ENCODE measurements at regions not wholly inside any gene's neighbourhood (a gene's known extent, or its start where the extent isn't known, plus 50 kb on each side); places are given as distances from the start of the nearest gene placed in this dataset.

GRCh38 chr9:82438581-82438980, 450.0 kb downstream of the SPATA31D1 start:
- DNase-seq (ENCODE audit: low read depth, low spot score) (no peak), ATAC-seq (no peak)
- Histone ChIP-seq H3K27me3 (ENCODE audit: insufficient read depth, low read length) (no peaks in the 10 kb centered on the region), H3K27ac (ENCODE audit: low read depth, low read length) (no peak overlapping the region), H3K9me2 (ENCODE audit: insufficient read depth) (no peaks in the 10 kb centered on the region), H3K4me2 (ENCODE audit: low read length) (no peak overlapping the region), H4K20me1 (ENCODE audit: insufficient read depth) (no peaks in the 10 kb centered on the region), H3K4me3 (replicated peaks in 1 of 2; ENCODE audit: low read depth in 1 of 2, low read length in 2 of 2) (no peak overlapping the region), H3K9ac (ENCODE audit: low read length) (no peak overlapping the region), H2AFZ (ENCODE audit: low read depth, low read length, poor library complexity, severe bottlenecking) (no peak overlapping the region), H3K4me1 (ENCODE audit: control insufficient read depth in 1 of 2, insufficient read depth in 2 of 2, low read length in 2 of 2) (no peaks in the 10 kb centered on the region), H3K9me3 (ENCODE audit: control insufficient read depth in 1 of 2, insufficient read depth in 1 of 2, low read depth in 1 of 2, low read length in 2 of 2) (no peaks in the 10 kb centered on the region), H3K79me2 (ENCODE audit: insufficient read depth, low read length) (no peaks in the 10 kb centered on the region), H3K36me3 (ENCODE audit: control insufficient read depth in 1 of 2, insufficient read depth in 2 of 2, low read length in 2 of 2) (no peaks in the 10 kb centered on the region)
- RAD21 ChIA-PET (ENCODE audit: low non-redundant PET in 1 of 2, low total read pairs in 2 of 2, uncharacterized antibody in 2 of 2, unreplicated experiment in 2 of 2), result no interaction called here
- TF ChIP-seq SP1 (IDR thresholded peaks at IDR 0.05; ENCODE audit: low read depth) (no peak), YY1 (IDR thresholded peaks at IDR 0.05; ENCODE audit: extremely low read depth, insufficient replicate concordance, low read depth, low read length) (no peak), MAX (IDR thresholded peaks at IDR 0.05) (no peak), POLR2AphosphoS5 (IDR thresholded peaks at IDR 0.05; ENCODE audit: low read depth, low read length) (no peak), ZNF274 (IDR thresholded peaks at IDR 0.05; ENCODE audit: low read depth, low read length) (no peak), SRF (IDR thresholded peaks at IDR 0.05; ENCODE audit: low read depth) (no peak), EGR1 (IDR thresholded peaks at IDR 0.05; ENCODE audit: low read depth) (no peak), EZH2phosphoT487 (IDR thresholded peaks at IDR 0.05; ENCODE audit: borderline replicate concordance) (no peak), JUND (IDR thresholded peaks at IDR 0.05) (no peak), FOSL1 (IDR thresholded peaks at IDR 0.05; ENCODE audit: low read depth) (no peak), ELF1 (IDR thresholded peaks at IDR 0.05; ENCODE audit: borderline replicate concordance, low read depth) (no peak), EZH2 (IDR thresholded peaks at IDR 0.05) (no peak), POLR2A (IDR thresholded peaks at IDR 0.05; ENCODE audit: borderline replicate concordance, extremely low read depth, insufficient read depth, insufficient read length) (no peak), CBX3 (IDR thresholded peaks at IDR 0.05; ENCODE audit: low read depth) (no peak), CTCF (IDR thresholded peaks at IDR 0.05 in 2 of 3, conservative IDR thresholded peaks at IDR 0.05 in 1 of 3; ENCODE audit: borderline replicate concordance in 1 of 3, insufficient read depth in 1 of 3, low read depth in 2 of 3, low read length in 2 of 3) (no peak), CEBPB (IDR thresholded peaks at IDR 0.05; ENCODE audit: low read depth) (no peak), REST (IDR thresholded peaks at IDR 0.05; ENCODE audit: low read depth) (no peak)
- POLR2A ChIA-PET, result no interaction called here
- CTCF ChIA-PET, result no interaction called here
- no TSS peak for BruUV-seq (replicated peaks)
- intact Hi-C loops (cut with micrococcal nuclease), result no loop called here
